ENCODE measurements at regions not wholly inside any gene's neighbourhood (a gene's known extent, or its start where the extent isn't known, plus 50 kb on each side); places are given as distances from the start of the nearest gene placed in this dataset.
"Not testable (repeated sequence)": the region's sequence is repeated elsewhere in the genome, so short reads cannot be mapped to it uniquely, and the experiment has no call there.

GRCh38 chr18:73101977-73102376, 234.2 kb upstream of the NETO1 start (continued):
- TF ChIP-seq ZBTB33 (IDR thresholded peaks at IDR 0.05; ENCODE audit: extremely low read depth, insufficient replicate concordance, low read length) (no peak), POLR2AphosphoS5 (IDR thresholded peaks at IDR 0.05; ENCODE audit: low read depth, low read length) (no peak), ZFX (IDR thresholded peaks at IDR 0.05) (no peak), JUND (IDR thresholded peaks at IDR 0.05) (no peak), EZH2 (IDR thresholded peaks at IDR 0.05) (no peak), MAX (IDR thresholded peaks at IDR 0.05) (no peak)

- H3K4me1 ChIP-seq (ENCODE audit: control insufficient read depth in 1 of 2, insufficient read depth in 2 of 2, low read length in 2 of 2); H3K9ac ChIP-seq (ENCODE audit: low read length); H3K4me3 ChIP-seq (replicated peaks in 1 of 2; ENCODE audit: low read depth in 1 of 2, low read length in 2 of 2); H3K9me2 ChIP-seq (ENCODE audit: insufficient read depth); H3K27me3 ChIP-seq (ENCODE audit: insufficient read depth, low read length); RAD21 ChIA-PET (ENCODE audit: low non-redundant PET in 1 of 2, low total read pairs in 2 of 2, uncharacterized antibody in 2 of 2, unreplicated experiment in 2 of 2); intact Hi-C loops (cut with micrococcal nuclease); H2AFZ ChIP-seq (ENCODE audit: low read depth, low read length, poor library complexity, severe bottlenecking); H3K4me2 ChIP-seq (ENCODE audit: low read length); CTCF ChIA-PET; H3K27ac ChIP-seq (ENCODE audit: low read depth, low read length); ATAC-seq; DNase-seq (ENCODE audit: low read depth, low spot score); BruUV-seq (replicated peaks); H4K20me1 ChIP-seq (ENCODE audit: insufficient read depth); H3K79me2 ChIP-seq (ENCODE audit: insufficient read depth, low read length); POLR2A ChIA-PET; H3K36me3 ChIP-seq (ENCODE audit: control insufficient read depth in 1 of 2, insufficient read depth in 2 of 2, low read length in 2 of 2): not testable (repeated sequence)
- peaks cover 3 to 31% of the 10 kb centered on the region in 2 experiments; a peak in 3 of 4 replicates for H3K9me3 ChIP-seq (ENCODE audit: control insufficient read depth in 1 of 2, insufficient read depth in 1 of 2, low read depth in 1 of 2, low read length in 2 of 2)
Observed at GRCh38 chr18:73101491-73101890, 233.7 kb upstream of the NETO1 start.

GRCh38 chr18:73099759-73100158, 232.0 kb upstream of the NETO1 start:
- POLR2A ChIA-PET: no interaction called here
- RAD21 ChIA-PET (ENCODE audit: low non-redundant PET in 1 of 2, low total read pairs in 2 of 2, uncharacterized antibody in 2 of 2, unreplicated experiment in 2 of 2): no interaction called here
- no TSS peak for BruUV-seq (replicated peaks)
- Histone ChIP-seq H3K27ac (ENCODE audit: low read depth, low read length) (no peak overlapping the region), H3K9me2 (ENCODE audit: insufficient read depth) (no peaks in the 10 kb centered on the region), H4K20me1 (ENCODE audit: insufficient read depth) (no peaks in the 10 kb centered on the region), H3K4me1 (ENCODE audit: control insufficient read depth in 1 of 2, insufficient read depth in 2 of 2, low read length in 2 of 2) (no peaks in the 10 kb centered on the region), H3K4me3 (replicated peaks in 1 of 2; ENCODE audit: low read depth in 1 of 2, low read length in 2 of 2) (no peak overlapping the region), H3K79me2 (ENCODE audit: insufficient read depth, low read length) (no peaks in the 10 kb centered on the region), H2AFZ (ENCODE audit: low read depth, low read length, poor library complexity, severe bottlenecking) (no peak overlapping the region), H3K27me3 (ENCODE audit: insufficient read depth, low read length) (no peaks in the 10 kb centered on the region), H3K36me3 (ENCODE audit: control insufficient read depth in 1 of 2, insufficient read depth in 2 of 2, low read length in 2 of 2) (no peaks in the 10 kb centered on the region), H3K9me3 (ENCODE audit: control insufficient read depth in 1 of 2, insufficient read depth in 1 of 2, low read depth in 1 of 2, low read length in 2 of 2) (peaks cover 3 to 28% of the 10 kb centered on the region in 2 experiments; a peak in 3 of 4 replicates), H3K4me2 (ENCODE audit: low read length) (no peak overlapping the region), H3K9ac (ENCODE audit: low read length) (no peak overlapping the region)
- intact Hi-C loops (cut with micrococcal nuclease): no loop called here
- no peak for DNase-seq (ENCODE audit: low read depth, low spot score)
- CTCF ChIA-PET: no interaction called here
- no peak for TF ChIP-seq CTCF (IDR thresholded peaks at IDR 0.05 in 2 of 3, conservative IDR thresholded peaks at IDR 0.05 in 1 of 3; ENCODE audit: borderline replicate concordance in 1 of 3, insufficient read depth in 1 of 3, low read depth in 2 of 3, low read length in 2 of 3)
- TF ChIP-seq YY1 (IDR thresholded peaks at IDR 0.05; ENCODE audit: extremely low read depth, insufficient replicate concordance, low read depth, low read length): no peak
- no peak for TF ChIP-seq ZFX (IDR thresholded peaks at IDR 0.05)
- TF ChIP-seq ELF1 (IDR thresholded peaks at IDR 0.05; ENCODE audit: borderline replicate concordance, low read depth): no peak
- no peak for TF ChIP-seq JUND (IDR thresholded peaks at IDR 0.05)
- ATAC-seq: no peak
